Urinary bladder (tissue), 3 donors: ENCODE measurements at regions not wholly inside any gene's neighbourhood (a gene's known extent, or its start where the extent isn't known, plus 50 kb on each side); places are given as distances from the start of the nearest gene placed in this dataset.
"Not testable (repeated sequence)": the region's sequence is repeated elsewhere in the genome, so short reads cannot be mapped to it uniquely, and the experiment has no call there.

Source experiments
- DNase-seq: peaks from one replicate; pipeline ENCODE4 v3.0.0-alpha.2; 2015; ENCODE audit errors: extremely low spot score
- H3K27ac ChIP-seq: one replicate; pipeline ENCODE4 v1.5.1; 2013; ENCODE audit warnings: low read depth, mild to moderate bottlenecking, moderate library complexity
- H3K36me3 ChIP-seq: one replicate; pipeline ENCODE4 v1.6.1; 2013; ENCODE audit warnings: mild to moderate bottlenecking, moderate library complexity; ENCODE audit not compliant: insufficient read depth
- H3K4me1 ChIP-seq: one replicate; pipeline ENCODE4 v1.6.1; 2013; ENCODE audit warnings: mild to moderate bottlenecking, moderate library complexity; ENCODE audit not compliant: insufficient read depth
- H3K4me3 ChIP-seq: one replicate; pipeline ENCODE4 v1.5.1; 2013; ENCODE audit warnings: low read depth, low read length
- WGBS: extraction: QIAGEN DNeasy Blood & Tissue Kit; methylation state at CpG from one replicate; pipeline ENCODE4 v1.1.7; 2013; 5-methylcytosine and 5-hydroxymethylcytosine counted together
- donor health status: healthy with polysubstance abuse.
- donor health status: healthy.

DNA sequence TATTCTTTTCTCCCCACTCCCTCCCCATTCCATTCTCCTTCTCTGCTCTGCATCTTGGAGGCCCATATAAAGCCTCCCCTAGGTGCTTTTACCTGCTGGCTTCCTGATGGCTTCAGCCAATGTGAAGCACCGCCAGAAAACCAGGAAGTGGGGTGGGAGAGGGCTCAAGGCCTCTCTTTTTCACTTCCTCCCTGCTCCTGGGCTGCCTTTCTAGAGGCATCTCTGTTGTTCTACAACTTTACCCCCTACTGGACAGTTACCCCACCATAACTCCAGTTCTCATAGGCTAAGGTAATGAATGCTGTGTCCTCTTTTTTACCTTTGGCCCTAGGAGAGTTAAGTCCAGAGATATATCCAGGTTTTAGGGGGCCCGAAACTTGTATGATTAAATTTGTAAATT is 62.4 kb upstream of the PPARGC1A start:
- WGBS, result 87% methylated on average over 2 of the region's 2 CpGs
- DNase-seq, result no peak
- Histone ChIP-seq H3K4me3 (no peak overlapping the region), H3K36me3 (no peaks in the 10 kb centered on the region), H3K4me1 (no peaks in the 10 kb centered on the region), H3K27ac (no peak overlapping the region)

GRCh38 chr4:23947826-23948225 is 58.0 kb upstream of the PPARGC1A start:
- no peak for DNase-seq
- Histone ChIP-seq H3K36me3 (no peaks in the 10 kb centered on the region), H3K4me1 (no peaks in the 10 kb centered on the region), H3K4me3 (no peak overlapping the region), H3K27ac (no peak overlapping the region)
- WGBS, result 62% methylated on average over 4 of the region's 4 CpGs

GRCh38 chr4:23946299-23946698 is 56.5 kb upstream of the PPARGC1A start:
- no peak overlapping the region for H3K4me3 ChIP-seq
- no peak for DNase-seq
- no peaks in the 10 kb centered on the region for H3K36me3 ChIP-seq
- no peak overlapping the region for H3K27ac ChIP-seq
- H3K4me1 ChIP-seq, result no peaks in the 10 kb centered on the region
- WGBS, result 88% methylated on average over 6 of the region's 6 CpGs

GRCh38 chr4:23945451-23946017 is 55.7 kb upstream of the PPARGC1A start:
- 75% methylated on average over 6 of the region's 6 CpGs for WGBS
- H3K4me3 ChIP-seq, result no peak overlapping the region
- no peaks in the 10 kb centered on the region for H3K4me1 ChIP-seq
- H3K36me3 ChIP-seq, result no peaks in the 10 kb centered on the region
- no peak overlapping the region for H3K27ac ChIP-seq
- no peak for DNase-seq

- WGBS, result 90% methylated on average over 3 of the region's 3 CpGs
- H3K27ac ChIP-seq, DNase-seq, H3K4me3 ChIP-seq, H3K4me1 ChIP-seq, H3K36me3 ChIP-seq: not testable (repeated sequence)
Measured at GRCh38 chr4:23944556-23944955, 54.7 kb upstream of the PPARGC1A start.

DNA sequence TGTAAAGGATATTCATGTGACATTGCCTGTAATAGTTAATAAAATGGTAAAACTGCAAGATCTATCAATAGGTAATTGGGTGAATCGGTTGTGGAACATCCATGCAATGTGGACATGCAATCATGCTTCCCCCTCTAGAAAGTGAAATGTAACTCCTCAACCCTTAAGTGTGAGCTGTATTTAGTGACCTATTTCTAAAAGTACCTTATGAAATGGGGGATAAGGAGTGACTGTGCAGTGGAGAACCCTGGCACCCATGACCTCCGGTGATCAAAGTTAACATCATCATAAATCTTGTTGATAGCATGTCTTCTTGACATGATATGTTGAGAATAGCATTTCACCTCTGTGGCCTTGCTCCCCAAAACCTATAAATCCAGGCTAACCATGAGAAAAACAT is 53.6 kb upstream of the PPARGC1A start:
- Histone ChIP-seq H3K4me1 (no peaks in the 10 kb centered on the region), H3K27ac (no peak overlapping the region), H3K4me3 (no peak overlapping the region), H3K36me3 (no peaks in the 10 kb centered on the region)
- 92% methylated on average over 2 of the region's 2 CpGs for WGBS
- no peak for DNase-seq

- Histone ChIP-seq H3K36me3 (no peaks in the 10 kb centered on the region), H3K4me1 (no peaks in the 10 kb centered on the region), H3K4me3 (no peak overlapping the region), H3K27ac (no peak overlapping the region)
- DNase-seq, result no peak
- WGBS, result 69% methylated on average over 1 of the region's 1 CpG
Measured at GRCh38 chr4:23942471-23942870, 52.6 kb upstream of the PPARGC1A start.
